ENCODE measurements at regions not wholly inside any gene's neighbourhood (a gene's known extent, or its start where the extent isn't known, plus 50 kb on each side); places are given as distances from the start of the nearest gene placed in this dataset.
"Not testable (repeated sequence)": the region's sequence is repeated elsewhere in the genome, so short reads cannot be mapped to it uniquely, and the experiment has no call there.

- no peaks in the 10 kb centered on the region for H3K36me3 ChIP-seq
- WGBS (ENCODE audit: insufficient coverage, low coverage, low lambda C conversion rate, missing lambda C conversion rate), result 53% methylated on average over 4 of the region's 5 CpGs
- no peak overlapping the region for H3K27ac ChIP-seq
- H3K4me3 ChIP-seq, result no peak overlapping the region
- intact Hi-C loops (cut with DNase I), result no loop called here
- no peak for DNase-seq
- H3K9me3 ChIP-seq, result no peaks in the 10 kb centered on the region
- no peaks in the 10 kb centered on the region for H3K4me1 ChIP-seq
- peak in 3 of 4 donors; percentile 18 to 36 (median 20) for ATAC-seq
- no peaks in the 10 kb centered on the region for H3K27me3 ChIP-seq
- TF ChIP-seq POLR2A (IDR thresholded peaks at IDR 0.05) (no peak), CTCF (IDR thresholded peaks at IDR 0.05) (peak in 1 of 4 donors; percentile 23)
Observed at GRCh38 chr1:217048104-217048707, 325.0 kb upstream of the ESRRG start.

GRCh38 chr1:217040711-217041455 is 317.7 kb upstream of the ESRRG start:
- intact Hi-C loops (cut with DNase I), result no loop called here
- Histone ChIP-seq H3K27me3 (no peaks in the 10 kb centered on the region), H3K4me1 (no peaks in the 10 kb centered on the region), H3K27ac (no peak overlapping the region), H3K9me3 (no peaks in the 10 kb centered on the region), H3K36me3 (no peaks in the 10 kb centered on the region), H3K4me3 (no peak overlapping the region)
- ATAC-seq, result no peak
- no peak for TF ChIP-seq CTCF (IDR thresholded peaks at IDR 0.05)
- TF ChIP-seq POLR2A (IDR thresholded peaks at IDR 0.05), result no peak
- WGBS (ENCODE audit: insufficient coverage, low coverage, low lambda C conversion rate, missing lambda C conversion rate), result 59% methylated on average over 1 of the region's 1 CpG
- DNase-seq, result no peak

GRCh38 chr1:217039926-217040325 is 316.7 kb upstream of the ESRRG start:
- intact Hi-C loops (cut with DNase I), result no loop called here

GRCh38 chr1:217039139-217039538 is 315.9 kb upstream of the ESRRG start:
- ATAC-seq; H3K27me3 ChIP-seq; H3K27ac ChIP-seq; intact Hi-C loops (cut with DNase I); H3K9me3 ChIP-seq; H3K4me3 ChIP-seq; DNase-seq; H3K4me1 ChIP-seq; H3K36me3 ChIP-seq: not testable (repeated sequence)
- 57% methylated on average over 3 of the region's 3 CpGs for WGBS (ENCODE audit: insufficient coverage, low coverage, low lambda C conversion rate, missing lambda C conversion rate)

More at GRCh38 chr1:217039926-217040325, 316.7 kb upstream of the ESRRG start:
- WGBS (ENCODE audit: insufficient coverage, low coverage, low lambda C conversion rate, missing lambda C conversion rate), result 50% methylated on average over 2 of the region's 2 CpGs
- no peak overlapping the region for H3K27ac ChIP-seq
- ATAC-seq (no peak), DNase-seq (no peak)
- H3K4me3 ChIP-seq, result no peak overlapping the region
- TF ChIP-seq CTCF (IDR thresholded peaks at IDR 0.05), result no peak
- TF ChIP-seq POLR2A (IDR thresholded peaks at IDR 0.05), result no peak
- no peaks in the 10 kb centered on the region for H3K27me3 ChIP-seq
- H3K4me1 ChIP-seq, result no peaks in the 10 kb centered on the region
- no peaks in the 10 kb centered on the region for H3K36me3 ChIP-seq
- no peaks in the 10 kb centered on the region for H3K9me3 ChIP-seq

GRCh38 chr1:217036757-217037156 is 313.5 kb upstream of the ESRRG start:
- H3K4me3 ChIP-seq, result no peak overlapping the region
- no peak for TF ChIP-seq POLR2A (IDR thresholded peaks at IDR 0.05)
- no peak for TF ChIP-seq CTCF (IDR thresholded peaks at IDR 0.05)
- no peaks in the 10 kb centered on the region for H3K4me1 ChIP-seq
- no peak for DNase-seq
- H3K27ac ChIP-seq, result no peak overlapping the region
- H3K9me3 ChIP-seq, result no peaks in the 10 kb centered on the region
- intact Hi-C loops (cut with DNase I), result no loop called here
- no peak for ATAC-seq
- H3K27me3 ChIP-seq, result no peaks in the 10 kb centered on the region
- H3K36me3 ChIP-seq, result no peaks in the 10 kb centered on the region
- 56% methylated on average over 3 of the region's 3 CpGs for WGBS (ENCODE audit: insufficient coverage, low coverage, low lambda C conversion rate, missing lambda C conversion rate)
